ENCODE measurements at regions not wholly inside any gene's neighbourhood (a gene's known extent, or its start where the extent isn't known, plus 50 kb on each side); places are given as distances from the start of the nearest gene placed in this dataset.

DNA sequence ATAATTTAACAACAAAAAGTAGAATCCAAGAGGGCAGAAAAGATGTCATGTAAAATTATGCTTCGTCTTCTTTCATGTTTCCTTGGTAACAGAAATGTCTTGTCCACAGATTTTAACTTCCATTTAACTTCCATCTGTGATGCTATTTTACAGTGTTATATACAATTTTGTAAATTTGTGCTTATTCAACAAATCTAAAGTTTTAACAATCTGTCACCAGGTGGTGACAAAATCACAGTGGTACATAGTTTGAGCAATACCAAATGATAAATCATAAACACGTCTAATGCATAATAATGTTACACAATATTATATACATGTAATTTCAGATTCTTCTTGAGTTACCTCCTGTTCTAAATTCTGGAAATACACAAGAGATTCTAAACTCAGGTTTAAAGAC lies 784.4 kb upstream of the CELF2 start (continued):
- TF ChIP-seq, protein P1, sequence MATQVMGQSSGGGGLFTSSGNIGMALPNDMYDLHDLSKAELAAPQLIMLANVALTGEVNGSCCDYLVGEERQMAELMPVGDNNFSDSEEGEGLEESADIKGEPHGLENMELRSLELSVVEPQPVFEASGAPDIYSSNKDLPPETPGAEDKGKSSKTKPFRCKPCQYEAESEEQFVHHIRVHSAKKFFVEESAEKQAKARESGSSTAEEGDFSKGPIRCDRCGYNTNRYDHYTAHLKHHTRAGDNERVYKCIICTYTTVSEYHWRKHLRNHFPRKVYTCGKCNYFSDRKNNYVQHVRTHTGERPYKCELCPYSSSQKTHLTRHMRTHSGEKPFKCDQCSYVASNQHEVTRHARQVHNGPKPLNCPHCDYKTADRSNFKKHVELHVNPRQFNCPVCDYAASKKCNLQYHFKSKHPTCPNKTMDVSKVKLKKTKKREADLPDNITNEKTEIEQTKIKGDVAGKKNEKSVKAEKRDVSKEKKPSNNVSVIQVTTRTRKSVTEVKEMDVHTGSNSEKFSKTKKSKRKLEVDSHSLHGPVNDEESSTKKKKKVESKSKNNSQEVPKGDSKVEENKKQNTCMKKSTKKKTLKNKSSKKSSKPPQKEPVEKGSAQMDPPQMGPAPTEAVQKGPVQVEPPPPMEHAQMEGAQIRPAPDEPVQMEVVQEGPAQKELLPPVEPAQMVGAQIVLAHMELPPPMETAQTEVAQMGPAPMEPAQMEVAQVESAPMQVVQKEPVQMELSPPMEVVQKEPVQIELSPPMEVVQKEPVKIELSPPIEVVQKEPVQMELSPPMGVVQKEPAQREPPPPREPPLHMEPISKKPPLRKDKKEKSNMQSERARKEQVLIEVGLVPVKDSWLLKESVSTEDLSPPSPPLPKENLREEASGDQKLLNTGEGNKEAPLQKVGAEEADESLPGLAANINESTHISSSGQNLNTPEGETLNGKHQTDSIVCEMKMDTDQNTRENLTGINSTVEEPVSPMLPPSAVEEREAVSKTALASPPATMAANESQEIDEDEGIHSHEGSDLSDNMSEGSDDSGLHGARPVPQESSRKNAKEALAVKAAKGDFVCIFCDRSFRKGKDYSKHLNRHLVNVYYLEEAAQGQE (IDR thresholded peaks at IDR 0.05; ENCODE audit: low read depth): no peak
- TF ChIP-seq SIN3A (IDR thresholded peaks at IDR 0.05; ENCODE audit: low read depth) (no peak), EZH2 (IDR thresholded peaks at IDR 0.05) (no peak), EZH2phosphoT487 (IDR thresholded peaks at IDR 0.05; ENCODE audit: borderline replicate concordance) (no peak)
- TF ChIP-seq, protein P2, sequence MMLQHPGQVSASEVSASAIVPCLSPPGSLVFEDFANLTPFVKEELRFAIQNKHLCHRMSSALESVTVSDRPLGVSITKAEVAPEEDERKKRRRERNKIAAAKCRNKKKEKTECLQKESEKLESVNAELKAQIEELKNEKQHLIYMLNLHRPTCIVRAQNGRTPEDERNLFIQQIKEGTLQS (IDR thresholded peaks at IDR 0.05): no peak
- TF ChIP-seq, protein P3, sequence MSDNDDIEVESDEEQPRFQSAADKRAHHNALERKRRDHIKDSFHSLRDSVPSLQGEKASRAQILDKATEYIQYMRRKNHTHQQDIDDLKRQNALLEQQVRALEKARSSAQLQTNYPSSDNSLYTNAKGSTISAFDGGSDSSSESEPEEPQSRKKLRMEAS (IDR thresholded peaks at IDR 0.05): no peak

DNA sequence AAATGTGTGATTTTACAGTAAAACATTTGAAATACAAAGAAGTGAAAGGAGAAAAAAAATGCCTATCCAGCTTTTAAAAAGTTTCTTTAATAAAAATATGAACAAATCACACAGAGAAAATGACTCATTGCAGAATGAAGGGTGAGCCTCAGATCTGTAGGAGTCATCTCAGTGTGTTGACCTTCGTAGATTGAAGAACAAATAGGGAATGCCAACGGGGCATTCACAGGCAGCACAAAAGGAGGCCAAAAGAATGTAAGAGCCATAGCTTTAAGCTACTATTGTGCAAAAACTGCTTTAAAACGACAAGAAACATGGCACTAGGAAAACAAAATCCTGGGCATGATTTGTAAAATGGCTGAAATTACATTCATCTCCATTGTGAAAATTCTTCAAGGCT lies 782.7 kb upstream of the CELF2 start:
- Histone ChIP-seq H3K36me3 (ENCODE audit: control insufficient read depth in 1 of 2, insufficient read depth in 2 of 2, low read length in 2 of 2) (no peaks in the 10 kb centered on the region; a peak in 1 of 4 replicates), H3K79me2 (ENCODE audit: insufficient read depth, low read length) (no peaks in the 10 kb centered on the region), H3K4me3 (replicated peaks in 1 of 2; ENCODE audit: low read depth in 1 of 2, low read length in 2 of 2) (no peak overlapping the region), H3K9me2 (ENCODE audit: insufficient read depth) (no peaks in the 10 kb centered on the region), H2AFZ (ENCODE audit: low read depth, low read length, poor library complexity, severe bottlenecking) (no peak overlapping the region), H3K9me3 (ENCODE audit: control insufficient read depth in 1 of 2, insufficient read depth in 1 of 2, low read depth in 1 of 2, low read length in 2 of 2) (peaks cover 13 to 24% of the 10 kb centered on the region in 2 experiments; a peak in 3 of 4 replicates), H3K4me1 (ENCODE audit: control insufficient read depth in 1 of 2, insufficient read depth in 2 of 2, low read length in 2 of 2) (no peaks in the 10 kb centered on the region), H4K20me1 (ENCODE audit: insufficient read depth) (no peaks in the 10 kb centered on the region), H3K27ac (ENCODE audit: low read depth, low read length) (no peak overlapping the region), H3K9ac (ENCODE audit: low read length) (no peak overlapping the region), H3K27me3 (ENCODE audit: insufficient read depth, low read length) (no peaks in the 10 kb centered on the region), H3K4me2 (ENCODE audit: low read length) (no peak overlapping the region)
- ChIA-PET POLR2A (no interaction called here), CTCF (no interaction called here), RAD21 (ENCODE audit: low non-redundant PET in 1 of 2, low total read pairs in 2 of 2, uncharacterized antibody in 2 of 2, unreplicated experiment in 2 of 2) (no interaction called here)
- no peak for TF ChIP-seq ZNF274 (IDR thresholded peaks at IDR 0.05; ENCODE audit: low read depth, low read length)
- intact Hi-C loops (cut with micrococcal nuclease): no loop called here
- ATAC-seq (no peak), DNase-seq (ENCODE audit: low read depth, low spot score) (no peak)
- no TSS peak for BruUV-seq (replicated peaks)

Measured in HCT116 (cell line).